B cell (primary cell): ENCODE measurements at regions not wholly inside any gene's neighbourhood (a gene's known extent, or its start where the extent isn't known, plus 50 kb on each side); places are given as distances from the start of the nearest gene placed in this dataset.

Experiments
- ATAC-seq: fragments of 200-7000 bp; cut with Tn5 transposase; one replicate; pipeline ENCODE4 v1.10.0; 2021; ENCODE audit warnings: low read depth, mild to moderate bottlenecking, moderate number of reproducible peaks, moderate library complexity
- CTCF ChIA-PET: fragments of 350-600 bp; sonication (Branson Sonifier 250); formaldehyde crosslinking; loops from one replicate; lab custom pipeline; 2021; ENCODE audit warnings: antibody characterized with exemption, inconsistent platforms; lab: Charles Lee
- POLR2A ChIA-PET: fragments of 350-600 bp; sonication (Branson Sonifier 250); formaldehyde crosslinking; loops from one replicate; lab custom pipeline; 2021; ENCODE audit warnings: antibody characterized with exemption; lab: Charles Lee
- DNase-seq: peaks from one replicate; pipeline ENCODE4 v3.0.0; 2013
- H2AFZ ChIP-seq: 2 replicates; pipeline ENCODE4 v1.6.1; 2012; ENCODE audit warnings: mild to moderate bottlenecking, low read depth, low read length; ENCODE audit not compliant: insufficient read depth, poor library complexity, severe bottlenecking
- H3K27ac ChIP-seq, 2 donors: 1 replicate in 1 of 2; 2 replicates in 1 of 2; pipeline ENCODE4 v1.5.1; 2012 to 2013; ENCODE audit warnings: low read length in 2 of 2, mild to moderate bottlenecking in 2 of 2, moderate library complexity in 1 of 2
- H3K27me3 ChIP-seq, 4 experiments: fragments of 200-600 bp in 1 of 4; sonication (generic) in 1 of 4; replicated peaks in 1 of 4; 1 replicate in 2 of 4; 2 replicates in 2 of 4; pipeline versions ENCODE4 v1.6.1 to v1.7.0; 2013 to 2016; ENCODE audit warnings: low read length in 3 of 4, mild to moderate bottlenecking in 2 of 4, mixed read lengths in 1 of 4, moderate library complexity in 1 of 4; ENCODE audit not compliant: insufficient read depth in 4 of 4, control insufficient read depth in 3 of 4; ENCODE audit errors: control extremely low read depth in 1 of 4
- H3K36me3 ChIP-seq, 2 experiments: replicated peaks in 1 of 2; 1 replicate in 1 of 2; 2 replicates in 1 of 2; pipeline versions ENCODE4 v1.6.1 to v1.7.1; 2013; ENCODE audit warnings: low read length in 1 of 2; ENCODE audit not compliant: insufficient read depth in 2 of 2, control insufficient read depth in 1 of 2; ENCODE audit errors: control extremely low read depth in 1 of 2, extremely low read depth in 1 of 2
- H3K4me1 ChIP-seq, 2 donors: fragments of 200-600 bp in 1 of 2; sonication (generic) in 1 of 2; 1 replicate in 1 of 2; 2 replicates in 1 of 2; pipeline versions ENCODE4 v1.5.1 to v1.6.1; 2013 to 2017; ENCODE audit warnings: low read length in 2 of 2; ENCODE audit not compliant: control insufficient read depth in 2 of 2, insufficient read depth in 2 of 2
- H3K4me2 ChIP-seq: replicated peaks from 2 replicates; pipeline ENCODE3; 2012; ENCODE audit warnings: mild to moderate bottlenecking, low read depth, low read length; ENCODE audit not compliant: poor library complexity, severe bottlenecking
- H3K4me3 ChIP-seq, 5 experiments: fragments of 200-600 bp in 1 of 5; sonication (generic) in 1 of 5; 1 replicate in 3 of 5; 2 replicates in 2 of 5; pipeline versions ENCODE4 v1.5.1 to v1.7.0; 2011 to 2016; ENCODE audit warnings: low read length in 4 of 5, mild to moderate bottlenecking in 4 of 5, low read depth in 2 of 5, control low read depth in 1 of 5, moderate library complexity in 1 of 5; ENCODE audit not compliant: insufficient read depth in 1 of 5; ENCODE audit errors: control extremely low read depth in 1 of 5, extremely low read depth in 1 of 5
- H3K79me2 ChIP-seq: fragments of 200-600 bp; sonication (generic); one replicate; pipeline ENCODE4 v1.6.0; 2016; ENCODE audit warnings: low read length; ENCODE audit not compliant: control insufficient read depth, insufficient read depth
- H3K9ac ChIP-seq: fragments of 200-600 bp; sonication (generic); 2 replicates; pipeline ENCODE4 v1.6.1; 2017; ENCODE audit warnings: mild to moderate bottlenecking, low read length, moderate library complexity
- H3K9me3 ChIP-seq, 3 donors: one replicate each; pipeline versions ENCODE4 v1.6.1 to v1.7.1; 2013; ENCODE audit warnings: low read length in 2 of 3; ENCODE audit not compliant: control insufficient read depth in 2 of 3, insufficient read depth in 1 of 3; ENCODE audit errors: control extremely low read depth in 1 of 3
- H4K20me1 ChIP-seq: 2 replicates; pipeline ENCODE4 v1.6.0; 2012; ENCODE audit warnings: mild to moderate bottlenecking, low read length; ENCODE audit not compliant: insufficient read depth, control insufficient read depth, poor library complexity, severe bottlenecking
- H3K27ac Mint-ChIP-seq: one replicate; pipeline ENCODE4 v1.8.0; 2021; ENCODE audit warnings: mixed read lengths
- H3K27me3 Mint-ChIP-seq: one replicate; pipeline ENCODE4 v1.8.0; 2021; ENCODE audit warnings: mixed read lengths
- H3K4me1 Mint-ChIP-seq: one replicate; pipeline ENCODE4 v1.8.0; 2021; ENCODE audit warnings: mixed read lengths
- H3K4me3 Mint-ChIP-seq: one replicate; pipeline ENCODE4 v1.8.0; 2021; ENCODE audit warnings: mixed read lengths
- H3K9me3 Mint-ChIP-seq: one replicate; pipeline ENCODE4 v1.8.0; 2022; ENCODE audit warnings: mixed read lengths; ENCODE audit not compliant: insufficient read depth
- CTCF ChIP-seq: fragments of 200-600 bp; IDR thresholded peaks from one replicate; pipeline ENCODE4 v1.8.0; 2022; ENCODE audit warnings: antibody characterized with exemption, mild to moderate bottlenecking
- EZH2 ChIP-seq: IDR thresholded peaks from 2 replicates; pipeline ENCODE4 v1.6.1; 2012; ENCODE audit warnings: borderline replicate concordance, low read depth, mild to moderate bottlenecking, moderate library complexity, low read length; ENCODE audit not compliant: insufficient read depth, poor library complexity, severe bottlenecking
- WGBS: methylation state at CpG from one replicate; pipeline ENCODE4 v1.1.5; 2013; ENCODE audit warnings: missing lambda C conversion rate; ENCODE audit not compliant: insufficient coverage; 5-methylcytosine and 5-hydroxymethylcytosine counted together
- intact Hi-C: fragments of 100-400 bp; cut with micrococcal nuclease; formaldehyde crosslinking; loops from one replicate; pipeline ENCODE4 v1.10.0; 2022

- no peaks in the 10 kb centered on the region for H3K27me3 ChIP-seq
- Mint-ChIP-seq H3K27me3 (peaks cover 36% of the 10 kb centered on the region), H3K4me1 (no peaks in the 10 kb centered on the region), H3K9me3 (no peaks in the 10 kb centered on the region), H3K4me3 (no peak overlapping the region), H3K27ac (no peak overlapping the region)
- H3K4me3 ChIP-seq: no peak overlapping the region
- no peaks in the 10 kb centered on the region for H3K79me2 ChIP-seq
- ChIA-PET CTCF (interaction anchor here (0.6 to 1.4 kb wide), 2 partner anchors 21 to 648 kb away, joined by 5 to 6 read pairs; partner anchors contain the start of gene EMP1), POLR2A (no interaction called here)
- no peak overlapping the region for H3K27ac ChIP-seq
- intact Hi-C loops: no loop called here
- DNase-seq (no peak), ATAC-seq (no peak)
- H3K36me3 ChIP-seq: no peaks in the 10 kb centered on the region
- no peaks in the 10 kb centered on the region for H4K20me1 ChIP-seq
- H3K4me1 ChIP-seq: no peaks in the 10 kb centered on the region
- no peaks in the 10 kb centered on the region for H3K9me3 ChIP-seq
- TF ChIP-seq EZH2 (no peak), CTCF (no peak)
- no peak overlapping the region for H3K9ac ChIP-seq
- H3K4me2 ChIP-seq: no peak overlapping the region
- no peak overlapping the region for H2AFZ ChIP-seq
- no CpG with 5 or more reads among the region's 1 CpG for WGBS
Observed at GRCh38 chr12:13843841-13844240, 137.6 kb downstream of the GRIN2B start.

GRCh38 chr12:13841358-13841757 is 140.0 kb downstream of the GRIN2B start:
- H3K27ac ChIP-seq: no peak overlapping the region
- ChIA-PET POLR2A (no interaction called here), CTCF (no interaction called here)
- no peaks in the 10 kb centered on the region for H3K36me3 ChIP-seq
- Mint-ChIP-seq H3K27me3 (peaks cover 25% of the 10 kb centered on the region), H3K27ac (no peak overlapping the region), H3K4me3 (no peak overlapping the region), H3K4me1 (no peaks in the 10 kb centered on the region), H3K9me3 (no peaks in the 10 kb centered on the region)
- DNase-seq: no peak
- 98% methylated on average over 7 of the region's 7 CpGs for WGBS
- no peaks in the 10 kb centered on the region for H3K9me3 ChIP-seq
- TF ChIP-seq CTCF: no peak
- TF ChIP-seq EZH2: no peak
- peaks cover 0 to 2% (median 0%) of the 10 kb centered on the region in 4 experiments for H3K27me3 ChIP-seq
- H4K20me1 ChIP-seq: no peaks in the 10 kb centered on the region
- no peak for ATAC-seq
- H3K9ac ChIP-seq: no peak overlapping the region
- H3K79me2 ChIP-seq: no peaks in the 10 kb centered on the region
- H3K4me3 ChIP-seq: no peak overlapping the region
- H2AFZ ChIP-seq: no peak overlapping the region
- H3K4me1 ChIP-seq: no peaks in the 10 kb centered on the region
- no peak overlapping the region for H3K4me2 ChIP-seq
- intact Hi-C loops: no loop called here
